Right lobe of liver (tissue), 4 donors: ENCODE measurements at regions not wholly inside any gene's neighbourhood (a gene's known extent, or its start where the extent isn't known, plus 50 kb on each side); places are given as distances from the start of the nearest gene placed in this dataset.
"Not testable (repeated sequence)": the region's sequence is repeated elsewhere in the genome, so short reads cannot be mapped to it uniquely, and the experiment has no call there.

ENCODE experiments used
- POLR2A ChIP-seq: fragments of 450-650 bp; IDR thresholded peaks from one replicate; pipeline ENCODE4 v1.6.1; 2017; ENCODE audit warnings: antibody characterized with exemption, mild to moderate bottlenecking
- TF ChIP-seq, protein P1 (sequence below), 4 donors: fragments of 200-600 bp in 3 of 4; fragments of 450-650 bp in 1 of 4; IDR thresholded peaks; one replicate each; pipeline versions ENCODE4 v1.5.1 to v1.8.0; 2016 to 2022; ENCODE audit warnings: antibody characterized with exemption in 4 of 4, mild to moderate bottlenecking in 2 of 4
- donor health status: DM: no; HTN: no; CAD: no.
- donor health status: DM: no; HTN: no; CAD: no.
- donor health status: DM: no; HTN: yes; CAD: no.

GRCh38 chr11:4249475-4249874 lies 118.7 kb downstream of the OR52B4 start:
- TF ChIP-seq, protein P1, sequence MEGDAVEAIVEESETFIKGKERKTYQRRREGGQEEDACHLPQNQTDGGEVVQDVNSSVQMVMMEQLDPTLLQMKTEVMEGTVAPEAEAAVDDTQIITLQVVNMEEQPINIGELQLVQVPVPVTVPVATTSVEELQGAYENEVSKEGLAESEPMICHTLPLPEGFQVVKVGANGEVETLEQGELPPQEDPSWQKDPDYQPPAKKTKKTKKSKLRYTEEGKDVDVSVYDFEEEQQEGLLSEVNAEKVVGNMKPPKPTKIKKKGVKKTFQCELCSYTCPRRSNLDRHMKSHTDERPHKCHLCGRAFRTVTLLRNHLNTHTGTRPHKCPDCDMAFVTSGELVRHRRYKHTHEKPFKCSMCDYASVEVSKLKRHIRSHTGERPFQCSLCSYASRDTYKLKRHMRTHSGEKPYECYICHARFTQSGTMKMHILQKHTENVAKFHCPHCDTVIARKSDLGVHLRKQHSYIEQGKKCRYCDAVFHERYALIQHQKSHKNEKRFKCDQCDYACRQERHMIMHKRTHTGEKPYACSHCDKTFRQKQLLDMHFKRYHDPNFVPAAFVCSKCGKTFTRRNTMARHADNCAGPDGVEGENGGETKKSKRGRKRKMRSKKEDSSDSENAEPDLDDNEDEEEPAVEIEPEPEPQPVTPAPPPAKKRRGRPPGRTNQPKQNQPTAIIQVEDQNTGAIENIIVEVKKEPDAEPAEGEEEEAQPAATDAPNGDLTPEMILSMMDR (IDR thresholded peaks at IDR 0.05), result not testable (repeated sequence)
- TF ChIP-seq POLR2A, result not testable (repeated sequence)
